LHCN-M2 (cell line): ENCODE measurements at regions not wholly inside any gene's neighbourhood (a gene's known extent, or its start where the extent isn't known, plus 50 kb on each side); places are given as distances from the start of the nearest gene placed in this dataset.

Experiments
- DNase-seq: peaks from one replicate; pipeline ENCODE4 v3.0.0-alpha.2; 2012; ENCODE audit warnings: low read depth

DNA sequence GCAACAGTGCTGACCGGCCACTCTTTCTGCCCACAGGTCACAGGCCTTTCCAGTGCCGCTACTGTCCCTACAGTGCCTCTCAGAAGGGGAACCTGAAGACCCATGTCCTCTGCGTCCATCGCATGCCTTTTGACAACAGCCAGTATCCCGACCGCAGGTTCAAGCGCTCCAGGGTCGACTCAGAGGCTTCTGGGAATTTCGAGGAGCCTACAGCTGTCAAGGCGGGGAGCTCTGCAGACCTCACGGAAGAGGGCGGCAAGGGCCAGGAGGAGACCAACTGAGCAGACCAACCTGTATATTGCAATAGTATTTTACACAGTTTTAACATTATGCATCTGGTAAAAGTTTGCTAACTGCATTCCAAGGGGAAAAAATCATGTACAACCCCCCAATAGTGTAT, 338.5 kb downstream of the ZNF536 start:
- no peak for DNase-seq

DNA sequence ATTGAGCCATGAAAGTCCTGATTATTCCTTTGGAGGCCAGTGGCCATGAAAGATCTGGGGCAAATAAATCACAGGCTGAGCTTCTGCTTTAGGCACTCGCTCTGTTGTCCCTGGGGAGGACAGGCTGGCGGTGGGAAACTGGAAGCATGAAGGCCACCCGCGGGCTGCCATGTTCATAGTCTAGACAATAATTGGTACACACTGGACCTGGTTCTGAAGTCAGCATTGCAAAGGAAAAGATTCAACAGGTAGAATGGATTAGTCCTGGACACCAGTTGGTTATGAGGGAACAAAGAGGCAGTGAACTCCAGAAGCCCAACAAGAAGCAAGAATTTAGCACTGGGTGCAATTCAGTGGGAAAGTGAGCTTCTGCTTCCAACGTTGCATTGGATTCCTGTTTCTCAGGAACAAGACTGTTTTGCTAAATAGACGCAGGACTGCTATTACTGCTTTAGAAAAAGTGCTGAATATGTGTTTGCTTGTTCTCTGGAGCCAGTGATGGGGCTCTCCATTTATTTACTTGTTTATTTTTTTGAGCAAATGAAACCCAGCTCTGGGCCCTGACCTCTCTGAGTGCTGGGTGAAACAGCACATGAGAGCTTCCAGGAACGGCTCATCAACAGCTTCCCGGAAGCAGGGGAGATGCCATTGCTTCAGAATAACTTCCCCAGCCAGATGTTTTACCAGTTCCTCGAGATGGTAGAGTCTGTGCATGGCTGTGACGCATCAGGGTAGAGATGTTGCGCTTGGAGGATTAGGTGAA, 336.4 kb downstream of the ZNF536 start:
- no peak for DNase-seq

DNA sequence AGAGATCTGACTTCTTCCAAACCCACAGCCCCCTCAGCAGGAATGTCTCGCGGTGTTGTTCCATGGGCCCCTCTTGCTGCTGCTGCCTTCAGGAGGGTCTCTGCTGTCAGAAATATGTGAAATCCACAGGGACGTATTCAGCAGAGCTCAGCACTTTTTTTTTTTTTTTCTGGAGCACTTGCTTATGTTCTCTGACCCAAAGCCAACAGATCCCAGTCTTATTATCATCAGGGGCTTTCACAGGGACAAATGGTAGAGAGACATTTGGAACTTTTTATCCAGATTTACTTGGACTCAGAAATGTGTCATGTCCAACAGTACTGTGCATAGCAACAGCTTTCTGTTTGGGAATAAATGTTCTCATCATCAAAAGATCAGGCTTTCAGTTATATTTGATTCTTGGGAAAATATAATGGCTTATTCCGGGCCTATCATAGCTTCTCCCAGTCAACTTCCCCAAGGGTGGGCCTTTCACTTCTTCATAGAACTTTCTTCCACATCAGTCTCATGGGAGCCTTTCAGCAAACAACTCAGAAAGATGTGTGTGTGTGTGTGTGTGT, 332.7 kb downstream of the ZNF536 start:
- DNase-seq: no peak

DNA sequence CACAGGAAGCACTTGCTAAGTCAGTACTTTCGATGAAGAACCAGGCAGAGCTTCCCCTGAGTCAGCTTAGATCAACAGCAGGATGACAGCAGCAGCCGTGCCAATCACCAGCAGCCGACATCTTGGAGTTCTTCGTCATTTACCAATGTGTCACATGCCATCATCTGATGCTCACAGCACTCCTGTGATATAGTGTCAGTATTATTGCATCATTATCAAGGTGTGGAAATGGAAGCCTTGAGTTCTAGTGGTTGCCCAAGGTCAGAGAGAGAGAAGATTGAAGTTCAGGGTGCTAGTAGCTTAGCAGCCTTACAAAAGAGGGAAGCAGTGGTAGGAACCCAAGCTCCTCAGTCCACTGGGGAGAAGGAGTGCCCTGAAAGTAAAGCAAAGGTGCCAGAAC, 331.5 kb downstream of the ZNF536 start:
- DNase-seq: no peak

DNA sequence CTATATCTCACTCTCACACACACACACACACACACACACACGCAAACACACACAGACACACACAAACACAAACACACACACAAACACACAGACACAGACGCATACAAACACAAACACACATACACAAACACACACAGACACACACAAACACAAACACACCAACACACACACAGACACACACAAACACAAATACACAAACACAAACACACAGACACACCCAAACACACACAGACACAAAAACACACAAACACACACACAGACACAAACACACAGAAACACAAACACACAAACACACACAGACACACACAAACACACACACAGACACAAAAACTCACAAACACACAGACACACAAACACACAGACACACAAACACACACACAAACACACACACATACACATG, 329.0 kb downstream of the ZNF536 start:
- DNase-seq: no peak

DNA sequence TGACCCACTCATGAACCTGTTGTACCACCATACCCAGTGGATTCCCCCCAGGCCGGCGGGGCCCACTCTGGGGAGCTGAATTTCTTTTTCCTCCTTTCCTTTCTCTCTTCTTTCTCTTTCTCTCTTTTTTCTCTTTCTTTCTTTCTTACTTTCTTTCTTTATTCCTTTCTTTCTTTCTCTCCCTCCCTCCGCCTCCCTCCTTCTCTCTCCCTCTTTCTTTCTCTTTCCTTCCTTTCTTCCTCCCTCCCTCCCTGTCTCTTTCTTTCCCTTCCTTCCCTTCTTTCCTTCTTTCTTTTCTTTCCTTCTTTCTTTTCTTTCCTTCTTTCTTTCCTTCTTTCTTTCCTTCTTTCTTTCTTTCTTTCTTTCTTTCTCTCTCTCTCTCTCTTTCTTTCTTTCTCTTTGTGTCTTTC, 327.7 kb downstream of the ZNF536 start:
- DNase-seq: no peak

DNA sequence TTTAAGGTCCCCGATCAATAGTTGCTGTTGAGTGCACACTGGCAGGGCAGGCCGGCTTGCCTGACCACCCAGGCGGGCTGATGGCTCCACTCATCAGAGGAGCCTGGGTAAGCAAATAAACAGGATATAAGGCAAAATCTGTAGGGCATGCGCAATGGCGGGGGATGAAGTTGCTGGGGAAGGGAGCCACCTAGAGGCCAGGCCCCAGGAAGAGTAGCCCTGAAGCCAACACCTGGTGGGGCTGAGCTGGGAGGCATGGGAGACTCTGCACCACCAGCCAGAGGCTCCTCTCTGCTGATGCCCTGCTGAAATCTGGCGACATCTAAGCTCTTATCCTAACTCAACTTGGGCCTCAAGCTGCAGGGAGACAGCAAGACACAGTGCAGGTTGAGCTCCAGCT, 324.3 kb downstream of the ZNF536 start:
- DNase-seq: no peak

DNA sequence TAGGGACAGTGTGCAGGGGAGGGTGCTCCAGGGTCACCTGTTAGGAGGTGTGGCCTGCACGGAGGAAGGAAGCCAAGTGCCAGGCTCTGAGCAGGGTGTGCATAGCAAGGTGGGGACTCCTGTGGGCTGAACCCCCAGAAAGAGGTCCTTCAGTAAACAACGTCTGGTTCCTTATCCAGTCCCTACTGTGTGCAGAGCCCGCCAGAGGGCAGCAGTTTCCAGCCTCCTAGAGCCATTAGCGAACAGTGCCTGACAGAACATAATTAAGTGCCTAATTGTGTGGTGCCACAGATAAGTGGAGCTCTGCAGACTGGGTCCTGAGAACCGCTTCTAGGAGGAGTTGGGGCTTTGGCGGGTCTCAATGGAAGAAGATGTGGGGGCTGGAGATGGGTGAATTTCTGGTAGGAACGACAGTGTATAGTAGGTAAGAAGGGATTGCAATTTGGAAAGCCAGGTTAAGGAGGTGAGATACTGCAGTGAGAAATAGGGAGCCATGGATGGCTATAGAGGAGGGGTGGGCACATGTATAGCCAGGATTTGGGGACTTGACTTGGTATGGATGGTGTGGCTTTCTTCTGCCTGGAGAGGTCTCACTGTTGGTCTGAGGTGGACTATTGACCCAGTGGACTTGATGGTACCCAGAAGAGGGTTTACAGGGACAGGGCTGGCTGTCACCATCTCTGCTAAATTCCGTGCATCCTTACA, 323.1 kb downstream of the ZNF536 start:
- no peak for DNase-seq

DNA sequence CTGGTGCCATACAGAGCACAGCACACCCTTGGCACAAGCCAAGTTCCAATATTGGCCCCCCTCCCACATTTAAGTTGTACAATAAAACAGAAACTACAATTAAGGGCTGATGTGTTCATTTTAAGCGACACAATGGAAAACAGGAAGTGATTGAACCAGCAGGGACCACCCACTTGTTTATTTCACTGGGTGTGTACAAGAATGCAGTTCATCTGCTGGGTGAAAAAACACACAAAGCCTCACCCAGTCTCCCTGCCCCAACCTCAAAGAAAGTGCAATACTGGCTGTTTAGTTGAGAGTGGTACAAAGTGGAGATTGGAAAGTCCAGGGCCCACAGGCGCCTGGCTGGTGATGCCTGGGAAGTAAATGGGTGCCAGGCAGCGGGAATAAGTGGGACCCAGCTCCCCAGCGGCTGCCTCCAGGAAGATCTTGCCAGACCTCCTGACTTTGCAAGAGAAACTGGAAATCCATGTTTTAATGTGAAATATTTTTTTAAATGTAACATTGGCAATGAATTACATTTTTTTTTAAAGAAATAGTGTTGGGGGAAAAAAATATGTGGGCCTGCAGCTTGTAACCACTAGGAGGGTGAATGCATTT, 322.1 kb downstream of the ZNF536 start:
- no peak for DNase-seq

DNA sequence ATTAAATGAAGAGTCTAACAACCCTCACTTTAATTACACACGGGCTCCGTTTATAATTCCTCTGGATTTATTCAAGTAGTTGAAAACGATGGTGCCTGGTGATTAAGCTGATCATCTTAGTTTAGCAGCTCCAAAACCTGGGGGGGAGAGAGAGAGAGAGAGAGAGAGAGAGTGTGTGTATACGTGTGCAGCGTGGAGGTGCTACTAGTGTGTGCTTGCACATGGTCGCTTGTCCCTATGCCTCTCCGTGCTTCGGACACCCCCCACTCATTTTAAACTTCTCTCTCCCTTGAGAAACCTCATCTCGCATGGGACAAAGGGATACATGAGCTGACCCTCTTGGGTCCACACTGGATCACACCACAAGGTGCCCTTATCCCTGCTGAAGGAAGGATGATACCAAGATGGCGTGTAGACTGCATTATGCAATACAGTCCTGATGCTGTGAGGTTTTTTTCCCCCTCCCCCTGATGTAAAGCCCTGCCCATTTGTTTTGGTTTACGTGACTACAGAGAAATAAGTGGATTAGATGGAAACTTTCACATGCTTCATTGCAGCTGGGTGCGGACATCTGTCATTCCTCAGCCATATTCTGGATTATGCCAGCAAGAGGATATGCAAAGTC, 320.8 kb downstream of the ZNF536 start:
- no peak for DNase-seq

DNA sequence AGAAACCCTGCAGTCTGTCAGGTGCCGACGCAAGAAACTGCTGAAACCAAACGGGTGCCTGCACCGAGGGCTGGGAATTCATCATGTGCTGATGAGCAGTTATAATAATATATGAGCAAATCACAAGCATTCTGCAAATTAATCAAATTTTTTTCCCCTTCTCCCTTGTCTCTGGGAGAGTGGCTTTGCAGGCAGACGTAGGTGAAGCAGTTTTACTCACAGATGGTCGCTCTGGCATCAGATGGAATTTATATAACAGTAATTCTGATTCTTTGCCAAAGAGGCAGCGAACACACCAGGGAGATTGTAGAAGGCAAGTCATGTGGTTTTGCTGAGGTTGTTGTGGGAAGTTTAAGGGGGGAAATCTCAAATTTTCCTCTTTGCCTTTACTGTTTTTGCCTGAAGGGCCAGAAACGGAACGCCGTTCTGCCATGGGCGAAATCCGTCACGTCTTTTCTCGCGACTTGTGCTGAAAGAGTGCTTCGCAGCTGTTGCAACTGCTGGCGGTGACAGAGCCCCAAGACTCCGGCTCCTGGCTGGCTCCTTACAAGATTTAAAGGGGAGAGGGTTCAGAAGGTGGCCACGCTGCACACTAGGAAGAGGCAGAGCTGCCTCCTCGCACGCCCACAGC, 320.1 kb downstream of the ZNF536 start:
- DNase-seq: peak; percentile 9

DNA sequence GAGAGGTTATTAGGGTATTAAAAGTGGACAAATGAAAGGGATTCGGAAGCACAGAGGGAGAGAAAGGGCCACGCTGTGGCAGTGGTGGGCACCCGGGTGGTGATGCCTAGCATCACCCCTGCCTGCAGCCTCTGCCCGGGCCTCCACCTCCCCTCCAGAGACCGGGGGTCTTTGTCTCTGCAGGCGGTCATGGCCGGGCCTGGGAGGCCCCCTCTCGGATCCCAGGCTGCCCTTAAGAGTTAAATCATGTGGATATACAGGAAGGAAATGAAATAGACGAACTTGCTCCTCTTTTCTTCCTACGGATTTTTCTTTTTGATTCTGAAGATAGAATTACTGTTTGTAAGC, 319.6 kb downstream of the ZNF536 start:
- DNase-seq: no peak

DNA sequence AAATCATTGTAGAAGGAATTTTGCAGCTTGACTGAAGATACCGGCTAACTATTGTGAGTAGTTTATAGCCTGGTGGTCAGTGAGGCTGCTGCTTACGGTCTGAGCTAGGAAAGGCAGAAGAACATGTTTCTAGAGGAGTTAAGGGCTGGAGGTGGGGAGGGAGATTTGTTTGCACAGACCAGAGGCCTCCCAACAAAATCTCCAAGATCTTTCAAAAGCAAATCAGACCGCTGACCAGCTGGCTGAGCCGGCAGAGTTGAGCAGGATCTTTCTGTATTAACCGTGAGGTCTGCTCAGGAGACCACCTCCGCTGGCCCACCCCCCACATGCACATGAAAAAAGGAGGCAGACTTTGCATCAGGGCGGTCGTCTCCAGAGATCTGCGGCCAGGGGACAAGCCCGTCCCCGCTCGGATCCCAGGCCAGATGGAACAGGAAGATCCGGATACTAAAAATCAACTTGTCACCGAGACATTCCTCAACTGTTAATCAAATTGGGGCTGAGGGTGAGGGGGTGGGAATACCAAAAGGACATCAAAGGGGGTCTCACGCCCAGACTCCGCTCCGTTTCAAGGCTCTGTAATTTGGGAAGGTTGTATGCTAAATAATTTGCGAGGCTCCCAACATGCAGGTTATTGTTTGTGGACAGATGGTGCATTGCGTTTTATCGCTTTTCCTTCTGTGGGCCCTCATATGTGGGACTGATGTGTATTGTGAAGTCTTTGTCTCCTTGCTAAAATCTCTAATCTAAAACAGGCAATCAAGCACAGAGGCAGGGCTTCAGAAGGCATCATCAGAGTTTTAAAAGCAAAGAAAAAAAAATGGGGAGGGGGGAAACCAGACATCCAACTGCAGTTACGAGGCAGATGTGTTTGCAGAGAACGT, 319.0 kb downstream of the ZNF536 start:
- DNase-seq: no peak

DNA sequence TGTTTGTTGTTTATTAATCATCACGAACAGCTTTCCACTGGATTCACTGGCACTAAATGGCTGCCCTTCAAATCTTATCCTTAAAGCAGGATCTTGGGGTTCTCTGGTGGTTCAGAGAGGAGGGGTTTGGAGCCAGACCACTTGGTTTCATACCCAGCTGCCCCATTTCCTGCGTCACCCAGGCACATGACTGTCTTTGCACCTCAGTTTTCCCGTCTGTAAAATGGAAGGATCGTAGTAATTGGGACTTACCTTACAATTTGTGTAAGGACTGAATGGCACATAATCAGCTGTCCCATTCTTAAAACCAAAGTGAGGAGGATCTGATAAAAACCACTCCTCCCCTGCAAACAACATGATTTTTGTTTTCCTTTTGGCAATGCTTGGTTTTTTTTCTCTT, 318.3 kb downstream of the ZNF536 start:
- DNase-seq: no peak

DNA sequence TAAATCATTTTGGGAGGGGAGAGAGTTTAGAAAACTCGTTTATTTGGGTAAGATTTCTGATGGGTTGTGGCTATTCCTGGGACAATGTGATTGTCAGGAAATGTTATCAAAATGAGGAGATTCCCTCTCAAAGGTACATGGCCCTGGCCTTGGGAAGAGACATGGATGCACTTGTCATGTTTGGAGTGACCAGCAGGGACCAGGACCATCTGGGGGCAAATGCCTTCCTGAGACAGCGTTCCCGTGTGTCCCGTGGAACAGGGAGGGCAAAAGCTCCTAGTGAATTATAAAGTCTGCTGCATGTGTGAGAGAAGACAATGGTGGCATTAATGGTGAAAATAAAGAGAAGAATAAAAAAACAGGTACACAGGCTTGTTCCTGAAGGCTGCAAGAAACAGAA, 317.3 kb downstream of the ZNF536 start:
- DNase-seq: no peak

DNA sequence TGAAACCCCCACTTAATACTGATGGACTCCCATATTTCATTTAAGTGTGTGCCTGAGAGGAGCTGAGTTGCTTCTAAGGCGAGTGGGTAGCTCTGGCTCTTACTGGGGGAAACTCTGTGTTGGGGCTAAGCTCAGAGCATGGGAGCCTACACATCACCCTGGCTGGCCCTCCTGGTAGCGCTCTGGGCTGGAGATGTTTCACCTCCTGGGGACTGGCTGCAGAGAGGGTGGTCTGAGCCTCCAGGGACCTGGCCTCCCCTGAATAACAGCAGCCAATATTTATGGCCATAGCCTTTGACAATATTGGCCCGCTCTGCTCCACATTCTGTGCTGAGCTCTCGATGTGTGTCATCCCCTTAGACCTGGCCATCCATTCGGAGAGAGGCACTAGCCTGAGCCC, 316.5 kb downstream of the ZNF536 start:
- DNase-seq: no peak

DNA sequence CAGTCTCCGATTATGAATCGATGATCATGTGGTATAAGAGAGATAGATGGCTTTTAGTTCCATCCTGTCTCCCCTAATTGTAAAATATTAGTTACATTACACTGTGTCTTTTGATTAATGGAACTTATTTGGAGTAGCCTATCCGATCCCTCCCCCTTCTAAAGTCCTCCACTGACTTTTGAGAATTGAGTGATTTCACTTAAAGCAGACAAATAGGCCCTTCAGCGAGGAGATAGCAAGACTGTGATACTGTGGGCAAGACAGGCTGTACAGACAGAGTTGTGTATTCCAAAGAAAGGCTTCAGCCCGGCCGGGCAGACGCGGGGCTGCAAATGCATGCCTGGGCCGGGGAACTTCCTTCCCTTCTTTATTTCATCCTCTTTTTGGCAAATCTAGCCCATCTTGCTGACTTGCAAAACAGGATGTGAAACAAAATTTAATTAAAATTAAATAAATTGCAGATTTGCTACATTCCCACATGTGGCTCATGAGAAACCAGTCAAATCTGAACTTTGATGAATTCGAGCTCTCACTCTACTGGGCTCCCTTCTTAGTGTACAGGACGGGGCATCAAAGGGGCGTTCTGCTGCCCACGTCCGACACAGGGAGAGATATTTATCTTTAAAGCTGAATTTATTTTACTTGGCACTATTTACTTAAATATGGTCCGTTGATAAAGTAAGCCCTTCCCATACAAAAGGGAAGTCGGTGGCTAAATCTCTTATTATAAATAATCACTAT, 314.8 kb downstream of the ZNF536 start:
- no peak for DNase-seq

DNA sequence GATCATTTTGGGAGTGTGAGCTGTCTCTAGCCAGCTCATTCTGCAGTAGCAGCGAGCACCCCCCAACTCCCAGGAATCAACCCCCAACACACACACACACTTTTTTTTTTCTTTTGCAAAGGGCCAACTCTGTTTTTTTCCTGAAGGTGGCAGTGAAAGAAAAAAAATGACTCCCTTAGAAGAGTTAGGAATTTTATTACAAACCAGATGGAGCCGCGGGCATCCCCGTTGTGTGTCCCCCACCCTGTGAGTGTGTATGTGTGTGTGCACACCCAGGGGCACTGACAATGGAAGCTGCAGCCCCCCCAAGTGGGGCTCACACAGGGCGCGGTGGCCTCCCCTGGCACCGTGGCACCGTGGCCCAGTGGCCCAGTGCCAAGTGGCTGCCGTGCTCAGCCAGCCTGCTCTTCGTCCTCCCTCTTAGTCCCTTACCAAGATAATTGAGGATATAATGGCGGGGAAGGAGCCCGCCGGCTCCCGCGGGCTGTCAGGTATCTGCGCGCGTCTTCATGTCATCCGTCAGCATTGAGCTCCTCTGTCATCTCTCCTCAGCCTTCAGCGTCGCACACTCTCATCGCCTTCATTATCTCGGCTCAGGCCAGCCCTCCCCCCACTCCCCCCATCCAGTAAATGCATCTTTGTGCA, 314.1 kb downstream of the ZNF536 start:
- no peak for DNase-seq

DNA sequence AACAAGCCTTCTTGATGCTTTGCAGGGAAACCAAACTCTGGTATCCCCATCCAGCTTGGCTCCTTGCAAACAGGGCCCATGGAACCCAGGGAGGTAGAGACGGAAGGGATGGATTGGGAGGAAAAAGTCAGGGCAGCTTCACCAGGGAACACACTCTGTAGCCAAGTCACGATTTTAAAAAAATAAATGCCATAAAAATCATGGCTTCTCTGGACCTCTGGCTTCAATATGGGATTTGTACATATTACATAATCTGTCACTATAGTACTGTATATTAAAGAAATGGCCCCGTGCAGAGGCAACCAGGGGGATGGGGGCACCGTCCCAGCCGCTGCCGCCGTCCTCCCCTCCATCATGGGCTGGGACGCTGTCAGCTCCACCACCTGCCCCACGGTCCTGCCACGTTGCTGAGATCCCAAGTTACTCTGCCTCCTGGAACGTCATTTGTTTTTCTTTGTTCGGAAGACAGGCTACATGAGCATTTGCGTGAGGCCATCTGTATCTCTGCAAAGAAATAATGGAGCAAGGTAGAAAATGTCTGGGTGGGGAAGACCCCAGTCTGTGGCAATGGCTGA, 313.3 kb downstream of the ZNF536 start:
- no peak for DNase-seq
